GM13977 (cell line): ENCODE measurements at regions not wholly inside any gene's neighbourhood (a gene's known extent, or its start where the extent isn't known, plus 50 kb on each side); places are given as distances from the start of the nearest gene placed in this dataset.
"Not testable (repeated sequence)": the region's sequence is repeated elsewhere in the genome, so short reads cannot be mapped to it uniquely, and the experiment has no call there.

Experiments used
- DNase-seq: peaks from one replicate; pipeline ENCODE4 v3.0.0; 2012; ENCODE audit warnings: low spot score
- CTCF ChIP-seq: IDR thresholded peaks from 2 replicates; pipeline ENCODE4 v1.5.1; 2012; ENCODE audit warnings: mild to moderate bottlenecking, control low read depth; ENCODE audit not compliant: insufficient read depth; ENCODE audit errors: extremely low read depth, missing control alignments
- in situ Hi-C: fragments of 300-500 bp; cut with MboI; formaldehyde crosslinking; loops from one replicate; pipeline ENCODE4 v1.12.0; 2022; ENCODE audit warnings: low sequenced_read_pairs, low pct_unique_long_range_greater_than_20kb, mixed read lengths, inconsistent platforms; ENCODE audit not compliant: unreplicated experiment

GRCh38 chr4:155445306-155445705 lies 68.5 kb upstream of the MAP9 start:
- in situ Hi-C loops, result loop anchor here (25.0 kb wide), 1 partner anchor 342 kb away; no protein-coding TSS in a partner anchor
- DNase-seq, result no peak
- TF ChIP-seq CTCF, result no peak

GRCh38 chr4:155444721-155445120 lies 68.0 kb upstream of the MAP9 start:
- in situ Hi-C loops, result loop anchor here (25.0 kb wide), 1 partner anchor 343 kb away; no protein-coding TSS in a partner anchor
- no peak for TF ChIP-seq CTCF
- no peak for DNase-seq

GRCh38 chr4:155442267-155443105 lies 65.7 kb upstream of the MAP9 start:
- DNase-seq, result peak; percentile 36
- TF ChIP-seq CTCF, result peak; percentile 91
- in situ Hi-C loops, result loop anchor here (25.0 kb wide), 1 partner anchor 345 kb away; no protein-coding TSS in a partner anchor

GRCh38 chr4:155441475-155441874 lies 64.7 kb upstream of the MAP9 start:
- in situ Hi-C loops, result loop anchor here (25.0 kb wide), 1 partner anchor 346 kb away; no protein-coding TSS in a partner anchor
- DNase-seq, result no peak

GRCh38 chr4:155439760-155440159 lies 63.0 kb upstream of the MAP9 start:
- in situ Hi-C loops, result loop anchor here (25.0 kb wide), 1 partner anchor 348 kb away; no protein-coding TSS in a partner anchor
- not testable (repeated sequence) for DNase-seq

More at GRCh38 chr4:155441475-155441874, 64.7 kb upstream of the MAP9 start:
- no peak for TF ChIP-seq CTCF

GRCh38 chr4:155434904-155435303 lies 58.1 kb upstream of the MAP9 start:
- no peak for TF ChIP-seq CTCF
- in situ Hi-C loops, result loop anchor here (25.0 kb wide), 1 partner anchor 352 kb away; no protein-coding TSS in a partner anchor
- DNase-seq, result no peak

- in situ Hi-C loops, result loop anchor here (25.0 kb wide), 1 partner anchor 353 kb away; no protein-coding TSS in a partner anchor
- DNase-seq, result no peak
- no peak for TF ChIP-seq CTCF
These were observed 57.6 kb upstream of the MAP9 start for GRCh38 chr4:155434366-155434765.
